ENCODE measurements at regions not wholly inside any gene's neighbourhood (a gene's known extent, or its start where the extent isn't known, plus 50 kb on each side); places are given as distances from the start of the nearest gene placed in this dataset.

- no peak overlapping the region for H3K4me3 ChIP-seq
- no peaks in the 10 kb centered on the region for H3K79me2 ChIP-seq (ENCODE audit: insufficient read depth)
- DNase-seq, result peak; percentile 13
- in situ Hi-C loops (cut with MboI), result no loop called here
- H3K9me3 ChIP-seq (ENCODE audit: low read depth), result no peaks in the 10 kb centered on the region
- TF ChIP-seq EZH2 (IDR thresholded peaks at IDR 0.05; ENCODE audit: insufficient read depth, poor library complexity, severe bottlenecking) (no peak), EZH2phosphoT487 (IDR thresholded peaks at IDR 0.05; ENCODE audit: insufficient read depth, low read depth) (no peak)
- peaks cover 23% of the 10 kb centered on the region for H3K4me1 ChIP-seq (ENCODE audit: insufficient read depth)
- peaks cover 20% of the 10 kb centered on the region for H3F3A ChIP-seq (ENCODE audit: insufficient read depth)
- H3K9ac ChIP-seq, result no peak overlapping the region
- H3K36me3 ChIP-seq (ENCODE audit: low read depth), result no peaks in the 10 kb centered on the region
- H4K20me1 ChIP-seq (ENCODE audit: insufficient read depth), result no peaks in the 10 kb centered on the region
- H3K27me3 ChIP-seq (replicated peaks; ENCODE audit: insufficient read depth), result peaks cover 4% of the 10 kb centered on the region; the same call in 1 of the 2 replicates
- no peak overlapping the region for H2AFZ ChIP-seq
- no peak overlapping the region for H3K4me2 ChIP-seq (ENCODE audit: unreplicated experiment)
- no peak overlapping the region for H3K27ac ChIP-seq
- WGBS, 2 experiments (ENCODE audit: low coverage in 1 of 2, low lambda C conversion rate in 2 of 2, missing lambda C conversion rate in 2 of 2), result 70 to 83% methylated on average over 1 of the region's 1 CpG
- H3K9me2 ChIP-seq (ENCODE audit: insufficient read depth), result no peaks in the 10 kb centered on the region
Observed at GRCh38 chr10:44460416-44460815, 75.5 kb upstream of the CXCL12 start.

- WGBS, 2 experiments (ENCODE audit: low coverage in 1 of 2, low lambda C conversion rate in 2 of 2, missing lambda C conversion rate in 2 of 2), result 53 to 57% methylated on average over 7 of the region's 7 CpGs
- Histone ChIP-seq H3K36me3 (ENCODE audit: low read depth) (no peaks in the 10 kb centered on the region), H3K9me2 (ENCODE audit: insufficient read depth) (no peaks in the 10 kb centered on the region), H3K27me3 (replicated peaks; ENCODE audit: insufficient read depth) (no peaks in the 10 kb centered on the region), H3F3A (ENCODE audit: insufficient read depth) (peaks cover 20% of the 10 kb centered on the region), H3K4me3 (no peak overlapping the region), H3K4me2 (ENCODE audit: unreplicated experiment) (no peak overlapping the region), H3K4me1 (ENCODE audit: insufficient read depth) (peaks cover 23% of the 10 kb centered on the region), H3K9me3 (ENCODE audit: low read depth) (no peaks in the 10 kb centered on the region), H3K79me2 (ENCODE audit: insufficient read depth) (no peaks in the 10 kb centered on the region), H3K27ac (no peak overlapping the region), H3K9ac (no peak overlapping the region), H4K20me1 (ENCODE audit: insufficient read depth) (no peaks in the 10 kb centered on the region), H2AFZ (no peak overlapping the region)
- TF ChIP-seq EZH2phosphoT487 (IDR thresholded peaks at IDR 0.05; ENCODE audit: insufficient read depth, low read depth), result no peak
- no peak for TF ChIP-seq EZH2 (IDR thresholded peaks at IDR 0.05; ENCODE audit: insufficient read depth, poor library complexity, severe bottlenecking)
- DNase-seq, result peak; percentile 49
- in situ Hi-C loops (cut with MboI), result no loop called here
Observed at GRCh38 chr10:44462338-44462914, 77.5 kb upstream of the CXCL12 start.

- TF ChIP-seq EZH2 (IDR thresholded peaks at IDR 0.05; ENCODE audit: insufficient read depth, poor library complexity, severe bottlenecking) (no peak), EZH2phosphoT487 (IDR thresholded peaks at IDR 0.05; ENCODE audit: insufficient read depth, low read depth) (no peak; the same call in 1 of the 2 replicates)
- peaks cover 23% of the 10 kb centered on the region for H3K4me1 ChIP-seq (ENCODE audit: insufficient read depth)
- H3K4me2 ChIP-seq (ENCODE audit: unreplicated experiment), result peak overlapping the region; percentile 68
- H4K20me1 ChIP-seq (ENCODE audit: insufficient read depth), result no peaks in the 10 kb centered on the region
- H3K9me2 ChIP-seq (ENCODE audit: insufficient read depth), result no peaks in the 10 kb centered on the region
- WGBS, 2 experiments (ENCODE audit: low coverage in 1 of 2, low lambda C conversion rate in 2 of 2, missing lambda C conversion rate in 2 of 2), result 3 to 6% methylated on average over 6 of the region's 6 CpGs
- H3K79me2 ChIP-seq (ENCODE audit: insufficient read depth), result no peaks in the 10 kb centered on the region
- H3K27ac ChIP-seq, result peak overlapping the region; percentile 52
- H3K9me3 ChIP-seq (ENCODE audit: low read depth), result no peaks in the 10 kb centered on the region
- DNase-seq, result peak; percentile 86
- H3K9ac ChIP-seq, result peak overlapping the region; percentile 26; the same call in 1 of the 2 replicates
- no peaks in the 10 kb centered on the region for H3K27me3 ChIP-seq (replicated peaks; ENCODE audit: insufficient read depth)
- H2AFZ ChIP-seq, result peak overlapping the region; percentile 32; the same call in 1 of the 2 replicates
- H3F3A ChIP-seq (ENCODE audit: insufficient read depth), result peaks cover 20% of the 10 kb centered on the region
- in situ Hi-C loops (cut with MboI), result no loop called here
- peak overlapping the region; percentile 34; the same call in 1 of the 2 replicates for H3K4me3 ChIP-seq
- H3K36me3 ChIP-seq (ENCODE audit: low read depth), result no peaks in the 10 kb centered on the region
Observed at GRCh38 chr10:44463511-44464121, 78.7 kb upstream of the CXCL12 start.

- no peaks in the 10 kb centered on the region for H3K79me2 ChIP-seq (ENCODE audit: insufficient read depth)
- H3K36me3 ChIP-seq (ENCODE audit: low read depth), result no peaks in the 10 kb centered on the region
- H4K20me1 ChIP-seq (ENCODE audit: insufficient read depth), result no peaks in the 10 kb centered on the region
- no peak overlapping the region for H3K9ac ChIP-seq
- no peak overlapping the region for H3K4me2 ChIP-seq (ENCODE audit: unreplicated experiment)
- no peaks in the 10 kb centered on the region for H3K9me3 ChIP-seq (ENCODE audit: low read depth)
- no peak for DNase-seq
- H3K27ac ChIP-seq, result peak overlapping the region; percentile 52
- in situ Hi-C loops (cut with MboI), result no loop called here
- TF ChIP-seq EZH2phosphoT487 (IDR thresholded peaks at IDR 0.05; ENCODE audit: insufficient read depth, low read depth) (no peak), EZH2 (IDR thresholded peaks at IDR 0.05; ENCODE audit: insufficient read depth, poor library complexity, severe bottlenecking) (no peak)
- peaks cover 23% of the 10 kb centered on the region for H3K4me1 ChIP-seq (ENCODE audit: insufficient read depth)
- H3K4me3 ChIP-seq, result no peak overlapping the region
- H3K27me3 ChIP-seq (replicated peaks; ENCODE audit: insufficient read depth), result no peaks in the 10 kb centered on the region
- no peak overlapping the region for H2AFZ ChIP-seq
- 46 to 47% methylated on average over 2 of the region's 2 CpGs for WGBS, 2 experiments (ENCODE audit: low coverage in 1 of 2, low lambda C conversion rate in 2 of 2, missing lambda C conversion rate in 2 of 2)
- H3K9me2 ChIP-seq (ENCODE audit: insufficient read depth), result no peaks in the 10 kb centered on the region
- peaks cover 20% of the 10 kb centered on the region for H3F3A ChIP-seq (ENCODE audit: insufficient read depth)
Observed at GRCh38 chr10:44464503-44464902, 79.6 kb upstream of the CXCL12 start.
